ENCODE measurements at regions not wholly inside any gene's neighbourhood (a gene's known extent, or its start where the extent isn't known, plus 50 kb on each side); places are given as distances from the start of the nearest gene placed in this dataset.

- Histone ChIP-seq H4K8ac (ENCODE audit: low read depth in 2 of 2, low read length in 2 of 2) (no peak overlapping the region), H3K27ac (ENCODE audit: insufficient read depth, low read length) (no peak overlapping the region), H3K79me1 (ENCODE audit: low read depth in 1 of 2, low read length in 2 of 2) (no peaks in the 10 kb centered on the region), H3K4me2 (ENCODE audit: low read depth, low read length) (no peak overlapping the region), H3K56ac (ENCODE audit: extremely low read depth, insufficient read depth, low read length) (no peak overlapping the region), H3K18ac (ENCODE audit: low read depth, low read length) (no peak overlapping the region), H3K9me3 (ENCODE audit: control insufficient read depth, insufficient read depth, low read length) (no peaks in the 10 kb centered on the region), H2AFZ (replicated peaks; ENCODE audit: low read length, poor library complexity) (no peak overlapping the region), H2BK120ac (ENCODE audit: low read depth, low read length) (no peak overlapping the region), H3K4ac (ENCODE audit: low read depth, low read length) (no peak overlapping the region), H3K14ac (replicated peaks; ENCODE audit: low read depth, low read length) (no peak overlapping the region), H3K23ac (ENCODE audit: low read depth, low read length) (no peak overlapping the region), H3K9ac (ENCODE audit: low read depth, low read length) (no peak overlapping the region), H3K4me3 (ENCODE audit: insufficient read depth, low read depth, low read length) (no peak overlapping the region), H2BK20ac (ENCODE audit: low read depth, low read length) (no peak overlapping the region), H2BK5ac (ENCODE audit: low read depth, low read length, poor library complexity, severe bottlenecking) (no peak overlapping the region), H3K9me1 (ENCODE audit: insufficient read depth, low read length) (no peaks in the 10 kb centered on the region), H4K91ac (ENCODE audit: insufficient read depth, low read depth, low read length) (no peak overlapping the region), H4K5ac (ENCODE audit: low read depth, low read length) (no peak overlapping the region), H2AK9ac (replicated peaks; ENCODE audit: low read depth, low read length, poor library complexity) (no peak overlapping the region), H4K20me1 (ENCODE audit: insufficient read depth, low read length) (no peaks in the 10 kb centered on the region), H3K4me1 (ENCODE audit: control insufficient read depth, insufficient read depth, low read length) (no peaks in the 10 kb centered on the region), H2AK5ac (ENCODE audit: low read depth, low read length) (no peak overlapping the region), H3K27me3 (ENCODE audit: control insufficient read depth, insufficient read depth, low read length) (no peaks in the 10 kb centered on the region), H2BK15ac (ENCODE audit: low read depth, low read length) (no peak overlapping the region), H3K36me3 (ENCODE audit: control insufficient read depth, insufficient read depth, low read length) (no peaks in the 10 kb centered on the region)
- POLR2A ChIA-PET (ENCODE audit: unreplicated experiment) = no interaction called here
- CTCF ChIA-PET = no interaction called here
- intact Hi-C loops (cut with micrococcal nuclease) (no loop called here), in situ Hi-C loops (cut with MboI; ENCODE audit: low sequenced_read_pairs) (no loop called here), dilution Hi-C loops (cut with HindIII; ENCODE audit: low sequenced_read_pairs, unreplicated experiment) (no loop called here)
- TF ChIP-seq MAZ (IDR thresholded peaks at IDR 0.05; ENCODE audit: borderline replicate concordance, low read depth, low read length) (no peak), RCOR1 (IDR thresholded peaks at IDR 0.05; ENCODE audit: insufficient replicate concordance, low read length) (no peak), POLR2A (IDR thresholded peaks at IDR 0.05; ENCODE audit: low read depth, low read length) (no peak), NFE2L2 (IDR thresholded peaks at IDR 0.05; ENCODE audit: low read depth, low read length) (no peak), MAFK (IDR thresholded peaks at IDR 0.05; ENCODE audit: low read depth, low read length) (no peak), FOS (IDR thresholded peaks at IDR 0.05; ENCODE audit: low read depth, low read length) (no peak), MXI1 (IDR thresholded peaks at IDR 0.05; ENCODE audit: borderline replicate concordance, low read depth, low read length) (no peak), USF2 (IDR thresholded peaks at IDR 0.05; ENCODE audit: low read depth, low read length) (no peak), CEBPB (IDR thresholded peaks at IDR 0.05; ENCODE audit: low read depth, low read length) (no peak), CHD1 (IDR thresholded peaks at IDR 0.05; ENCODE audit: low read depth, low read length) (no peak), SMC3 (IDR thresholded peaks at IDR 0.05; ENCODE audit: low read depth, low read length) (no peak), BHLHE40 (IDR thresholded peaks at IDR 0.05; ENCODE audit: low read depth, low read length) (no peak), RAD21 (IDR thresholded peaks at IDR 0.05; ENCODE audit: low read length) (no peak), ELK1 (IDR thresholded peaks at IDR 0.05; ENCODE audit: borderline replicate concordance, low read depth, low read length) (no peak), CTCF (conservative IDR thresholded peaks at IDR 0.05; ENCODE audit: low read depth, low read length) (no peak), RFX5 (IDR thresholded peaks at IDR 0.05; ENCODE audit: low read depth, low read length) (no peak)
- ATAC-seq (ENCODE audit: low read depth) = no peak
- no peak for DNase-seq
- BruUV-seq (replicated peaks) = no TSS peak
These were observed 170.1 kb upstream of the SLITRK6 start for GRCh38 chr13:85969331-85969730.

All from IMR-90 (cell line).